ENCODE measurements at regions not wholly inside any gene's neighbourhood (a gene's known extent, or its start where the extent isn't known, plus 50 kb on each side); places are given as distances from the start of the nearest gene placed in this dataset.
"Not testable (repeated sequence)": the region's sequence is repeated elsewhere in the genome, so short reads cannot be mapped to it uniquely, and the experiment has no call there.

DNA sequence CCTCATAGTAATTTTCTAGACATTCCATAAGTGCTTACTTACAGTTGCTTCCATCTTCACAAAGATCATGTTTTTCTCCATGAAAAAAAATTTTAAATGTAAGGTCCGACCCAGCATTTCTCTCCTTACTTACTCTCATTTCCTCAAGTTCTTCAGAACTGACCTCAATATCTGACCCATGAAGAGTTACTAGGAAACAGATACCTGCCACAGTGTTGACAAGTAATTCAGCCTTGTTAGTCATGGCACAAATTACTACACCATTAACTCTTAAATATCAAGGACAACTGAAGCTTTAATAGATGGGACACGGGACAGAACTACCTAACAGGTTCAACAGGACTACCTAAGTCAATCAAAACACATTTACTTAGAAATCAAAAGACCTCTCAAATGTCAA, 316.2 kb downstream of the POM121L12 start:
- Mint-ChIP-seq H3K4me3 (no peak overlapping the region), H3K27me3 (no peaks in the 10 kb centered on the region), H3K9me3 (peaks cover 11 to 33% (median 22%) of the 10 kb centered on the region in 5 donors), H3K27ac (no peak overlapping the region), H3K36me3 (no peaks in the 10 kb centered on the region), H3K4me1 (no peaks in the 10 kb centered on the region)
- H3K27me3 ChIP-seq (ENCODE audit: insufficient read depth, low read length, poor library complexity, severe bottlenecking): no peaks in the 10 kb centered on the region
- ChIA-PET POLR2A (no interaction called here), CTCF (no interaction called here)
- H3K9me3 ChIP-seq (ENCODE audit: low read length): no peaks in the 10 kb centered on the region
- H3K27ac ChIP-seq (ENCODE audit: low read depth, low read length): no peak overlapping the region
- H3K4me1 ChIP-seq (ENCODE audit: insufficient read depth, low read length): no peaks in the 10 kb centered on the region
- DNase-seq: no peak
- H3K36me3 ChIP-seq (ENCODE audit: insufficient read depth, low read length): no peaks in the 10 kb centered on the region
- H3K4me3 ChIP-seq (ENCODE audit: low read length): no peak overlapping the region

DNA sequence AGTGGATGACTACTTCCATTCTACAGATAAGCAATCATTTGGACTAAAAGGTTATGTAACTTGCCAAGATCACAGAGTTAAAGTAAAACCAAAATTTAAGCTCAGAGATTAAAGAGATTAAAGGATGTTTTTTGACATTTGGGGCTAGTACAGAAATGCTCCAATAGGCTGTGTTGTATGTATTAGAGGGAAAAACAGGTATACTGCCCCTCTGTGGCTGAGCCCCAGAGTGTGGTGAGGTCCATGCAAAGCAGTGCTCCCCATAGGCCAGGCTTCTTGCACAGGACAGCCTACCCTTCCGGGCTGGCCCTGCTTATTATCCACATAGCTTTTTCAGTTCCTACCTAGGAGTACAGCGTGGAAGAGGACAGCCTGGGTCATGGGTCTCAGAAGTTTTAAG, 322.8 kb downstream of the POM121L12 start:
- Mint-ChIP-seq H3K36me3 (no peaks in the 10 kb centered on the region), H3K4me1 (no peaks in the 10 kb centered on the region), H3K27ac (no peak overlapping the region), H3K9me3 (peaks cover 8 to 23% (median 19%) of the 10 kb centered on the region in 5 donors), H3K4me3 (no peak overlapping the region), H3K27me3 (no peaks in the 10 kb centered on the region)
- Histone ChIP-seq H3K27ac (ENCODE audit: low read depth, low read length) (no peak overlapping the region), H3K9me3 (ENCODE audit: low read length) (no peaks in the 10 kb centered on the region), H3K36me3 (ENCODE audit: insufficient read depth, low read length) (no peaks in the 10 kb centered on the region), H3K27me3 (ENCODE audit: insufficient read depth, low read length, poor library complexity, severe bottlenecking) (no peaks in the 10 kb centered on the region), H3K4me3 (ENCODE audit: low read length) (no peak overlapping the region), H3K4me1 (ENCODE audit: insufficient read depth, low read length) (no peaks in the 10 kb centered on the region)
- ChIA-PET POLR2A (no interaction called here), CTCF (no interaction called here)
- no peak for DNase-seq

DNA sequence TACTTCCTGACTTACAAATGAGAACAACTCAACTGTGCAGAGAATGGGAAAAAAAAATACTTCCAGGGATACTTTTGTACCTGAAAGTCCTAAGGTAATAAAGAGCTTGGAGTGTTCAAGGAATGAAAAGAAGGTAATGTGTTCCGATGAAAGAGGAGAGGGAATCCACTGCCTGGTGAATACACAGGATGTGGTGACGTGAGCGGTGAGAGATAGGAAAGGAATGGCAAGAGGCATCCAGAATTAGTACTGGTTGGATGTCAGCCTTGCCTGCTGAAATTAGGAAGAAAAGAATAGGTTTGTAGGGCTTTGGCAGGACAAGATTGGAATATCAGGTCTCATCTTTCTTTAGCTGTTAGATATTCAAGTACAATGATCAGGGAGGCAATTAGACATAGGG, 347.7 kb downstream of the POM121L12 start:
- Mint-ChIP-seq H3K27me3 (no peaks in the 10 kb centered on the region), H3K27ac (no peak overlapping the region), H3K4me1 (no peaks in the 10 kb centered on the region), H3K9me3 (peaks cover 12 to 31% (median 20%) of the 10 kb centered on the region in 5 donors), H3K36me3 (no peaks in the 10 kb centered on the region), H3K4me3 (no peak overlapping the region)
- H3K27ac ChIP-seq (ENCODE audit: low read depth, low read length): no peak overlapping the region
- no peak overlapping the region for H3K4me3 ChIP-seq (ENCODE audit: low read length)
- ChIA-PET POLR2A (no interaction called here), CTCF (no interaction called here)
- H3K27me3 ChIP-seq (ENCODE audit: insufficient read depth, low read length, poor library complexity, severe bottlenecking): no peaks in the 10 kb centered on the region
- no peaks in the 10 kb centered on the region for H3K4me1 ChIP-seq (ENCODE audit: insufficient read depth, low read length)
- no peaks in the 10 kb centered on the region for H3K9me3 ChIP-seq (ENCODE audit: low read length)
- H3K36me3 ChIP-seq (ENCODE audit: insufficient read depth, low read length): no peaks in the 10 kb centered on the region
- DNase-seq: no peak

DNA sequence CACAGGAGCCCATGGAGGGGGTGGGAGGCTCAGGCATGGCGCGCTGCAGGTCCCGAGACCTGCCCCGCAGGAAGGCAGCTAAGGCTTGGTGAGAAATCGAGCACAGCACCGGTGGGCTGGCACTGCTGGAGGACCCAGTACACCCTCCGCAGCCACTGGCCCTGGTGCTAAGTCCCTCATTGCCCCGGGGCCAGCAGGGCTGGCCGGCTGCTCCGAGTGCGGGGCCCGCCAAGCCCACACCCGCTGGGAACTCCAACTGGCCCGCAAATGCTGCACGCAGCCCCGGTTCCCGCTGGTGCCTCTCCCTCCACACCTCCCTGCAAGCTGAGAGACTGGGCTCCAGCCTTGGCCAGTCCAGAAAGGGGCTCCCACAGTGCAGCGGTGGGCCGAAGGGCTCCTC, 349.8 kb downstream of the POM121L12 start:
- H3K4me1 Mint-ChIP-seq; POLR2A ChIA-PET; H3K27ac Mint-ChIP-seq; H3K9me3 ChIP-seq (ENCODE audit: low read length); H3K36me3 ChIP-seq (ENCODE audit: insufficient read depth, low read length); H3K36me3 Mint-ChIP-seq; H3K4me3 Mint-ChIP-seq; H3K27ac ChIP-seq (ENCODE audit: low read depth, low read length); CTCF ChIA-PET; H3K27me3 ChIP-seq (ENCODE audit: insufficient read depth, low read length, poor library complexity, severe bottlenecking); DNase-seq; H3K27me3 Mint-ChIP-seq; H3K4me3 ChIP-seq (ENCODE audit: low read length); H3K4me1 ChIP-seq (ENCODE audit: insufficient read depth, low read length): not testable (repeated sequence)
- peaks cover 11 to 25% (median 18%) of the 10 kb centered on the region in 5 donors for H3K9me3 Mint-ChIP-seq

GRCh38 chr7:53387515-53387914, 352.1 kb downstream of the POM121L12 start:
- Histone ChIP-seq H3K9me3 (ENCODE audit: low read length) (no peaks in the 10 kb centered on the region), H3K36me3 (ENCODE audit: insufficient read depth, low read length) (no peaks in the 10 kb centered on the region), H3K4me1 (ENCODE audit: insufficient read depth, low read length) (no peaks in the 10 kb centered on the region), H3K27ac (ENCODE audit: low read depth, low read length) (no peak overlapping the region), H3K27me3 (ENCODE audit: insufficient read depth, low read length, poor library complexity, severe bottlenecking) (no peaks in the 10 kb centered on the region), H3K4me3 (ENCODE audit: low read length) (no peak overlapping the region)
- peaks cover 11 to 26% (median 18%) of the 10 kb centered on the region in 5 donors for H3K9me3 Mint-ChIP-seq
- no peak for DNase-seq
- H3K4me3 Mint-ChIP-seq: no peak overlapping the region
- H3K36me3 Mint-ChIP-seq: no peaks in the 10 kb centered on the region
- ChIA-PET POLR2A (no interaction called here), CTCF (no interaction called here)
- no peaks in the 10 kb centered on the region for H3K27me3 Mint-ChIP-seq
- H3K4me1 Mint-ChIP-seq: no peaks in the 10 kb centered on the region
- no peak overlapping the region for H3K27ac Mint-ChIP-seq

GRCh38 chr7:53397911-53398310, 362.5 kb downstream of the POM121L12 start:
- H3K4me1 ChIP-seq (ENCODE audit: insufficient read depth, low read length): no peaks in the 10 kb centered on the region
- no peaks in the 10 kb centered on the region for H3K36me3 ChIP-seq (ENCODE audit: insufficient read depth, low read length)
- CTCF ChIA-PET: no interaction called here
- Mint-ChIP-seq H3K4me1 (no peaks in the 10 kb centered on the region), H3K36me3 (no peaks in the 10 kb centered on the region), H3K4me3 (no peak overlapping the region), H3K27me3 (no peaks in the 10 kb centered on the region), H3K27ac (no peak overlapping the region), H3K9me3 (peaks cover 9 to 25% (median 17%) of the 10 kb centered on the region in 5 donors)
- H3K27me3 ChIP-seq (ENCODE audit: insufficient read depth, low read length, poor library complexity, severe bottlenecking): no peaks in the 10 kb centered on the region
- no peak overlapping the region for H3K27ac ChIP-seq (ENCODE audit: low read depth, low read length)
- no peaks in the 10 kb centered on the region for H3K9me3 ChIP-seq (ENCODE audit: low read length)
- POLR2A ChIA-PET: no interaction called here
- H3K4me3 ChIP-seq (ENCODE audit: low read length): no peak overlapping the region
- DNase-seq: no peak

DNA sequence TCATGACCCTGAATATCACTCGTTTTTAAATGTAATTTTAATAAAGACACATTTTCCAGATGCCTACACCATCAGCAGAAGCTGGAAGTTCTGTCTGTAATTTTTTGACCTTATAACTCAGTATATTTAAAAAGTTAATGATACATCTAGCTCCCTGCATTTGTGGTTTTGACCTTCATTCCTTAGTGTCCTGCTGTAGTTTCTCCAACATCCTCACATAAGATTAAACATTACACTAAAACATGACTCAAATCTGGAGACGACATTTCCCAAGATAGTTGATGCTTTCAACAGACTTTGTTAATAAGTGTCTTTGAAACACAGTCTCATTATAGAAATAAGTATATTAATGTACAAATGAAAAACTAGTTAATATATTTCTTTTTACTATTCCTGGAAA, 363.1 kb downstream of the POM121L12 start:
- DNase-seq: no peak
- Mint-ChIP-seq H3K27me3 (no peaks in the 10 kb centered on the region), H3K4me3 (no peak overlapping the region), H3K36me3 (no peaks in the 10 kb centered on the region), H3K27ac (no peak overlapping the region), H3K4me1 (no peaks in the 10 kb centered on the region), H3K9me3 (peaks cover 9 to 26% (median 21%) of the 10 kb centered on the region in 5 donors)
- no peaks in the 10 kb centered on the region for H3K36me3 ChIP-seq (ENCODE audit: insufficient read depth, low read length)
- CTCF ChIA-PET: no interaction called here
- H3K9me3 ChIP-seq (ENCODE audit: low read length): no peaks in the 10 kb centered on the region
- no peak overlapping the region for H3K4me3 ChIP-seq (ENCODE audit: low read length)
- no peaks in the 10 kb centered on the region for H3K27me3 ChIP-seq (ENCODE audit: insufficient read depth, low read length, poor library complexity, severe bottlenecking)
- H3K4me1 ChIP-seq (ENCODE audit: insufficient read depth, low read length): no peaks in the 10 kb centered on the region
- POLR2A ChIA-PET: no interaction called here
- no peak overlapping the region for H3K27ac ChIP-seq (ENCODE audit: low read depth, low read length)

DNA sequence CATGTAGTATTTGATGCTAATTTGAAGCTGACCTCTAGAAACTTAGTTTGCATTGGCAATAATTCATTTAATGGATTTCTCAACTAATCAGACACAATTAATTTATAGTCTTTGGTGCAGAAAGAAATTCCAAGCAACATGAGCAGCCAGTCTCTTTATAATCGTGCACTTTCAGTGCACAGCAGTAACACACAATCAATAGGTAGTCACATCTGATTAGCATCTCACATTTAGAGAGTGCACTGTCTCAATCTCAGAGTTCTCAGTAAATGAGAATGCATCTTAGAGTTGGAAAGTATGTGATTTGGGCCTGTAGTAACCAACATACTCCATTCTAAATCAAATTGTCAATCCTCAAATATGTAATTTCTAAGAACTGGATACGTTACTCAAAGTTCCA, 377.6 kb downstream of the POM121L12 start:
- no peak overlapping the region for H3K4me3 Mint-ChIP-seq
- no peaks in the 10 kb centered on the region for H3K27me3 Mint-ChIP-seq
- Histone ChIP-seq H3K4me3 (ENCODE audit: low read length) (no peak overlapping the region), H3K4me1 (ENCODE audit: insufficient read depth, low read length) (no peaks in the 10 kb centered on the region), H3K27ac (ENCODE audit: low read depth, low read length) (no peak overlapping the region), H3K9me3 (ENCODE audit: low read length) (peaks cover 5% of the 10 kb centered on the region), H3K36me3 (ENCODE audit: insufficient read depth, low read length) (no peaks in the 10 kb centered on the region), H3K27me3 (ENCODE audit: insufficient read depth, low read length, poor library complexity, severe bottlenecking) (no peaks in the 10 kb centered on the region)
- no peaks in the 10 kb centered on the region for H3K36me3 Mint-ChIP-seq
- H3K27ac Mint-ChIP-seq: no peak overlapping the region
- peaks cover 16 to 37% (median 22%) of the 10 kb centered on the region in 5 donors for H3K9me3 Mint-ChIP-seq
- ChIA-PET CTCF (no interaction called here), POLR2A (no interaction called here)
- H3K4me1 Mint-ChIP-seq: no peaks in the 10 kb centered on the region
- no peak for DNase-seq

DNA sequence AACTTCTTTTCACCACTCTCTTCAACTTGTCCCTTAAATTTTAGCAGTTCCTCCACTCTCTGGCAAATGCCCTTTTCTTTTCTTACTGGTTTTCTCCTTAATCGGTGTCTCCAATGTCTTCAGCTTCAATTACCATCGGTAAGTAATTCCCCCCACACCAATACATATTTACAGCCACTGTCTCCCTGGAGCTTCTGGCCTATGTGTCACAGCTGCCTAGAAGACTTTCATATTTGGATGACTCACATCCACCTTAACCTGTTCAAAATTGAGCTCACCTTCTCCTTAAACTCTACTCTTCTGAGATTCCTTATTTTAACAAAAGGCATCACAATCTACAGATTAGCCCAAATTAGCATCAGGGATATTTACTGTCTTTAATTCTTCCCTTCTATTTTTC, 380.4 kb downstream of the POM121L12 start:
- no peak overlapping the region for H3K4me3 Mint-ChIP-seq
- no peaks in the 10 kb centered on the region for H3K27me3 Mint-ChIP-seq
- no peaks in the 10 kb centered on the region for H3K4me1 Mint-ChIP-seq
- no peak overlapping the region for H3K27ac Mint-ChIP-seq
- no peaks in the 10 kb centered on the region for H3K36me3 ChIP-seq (ENCODE audit: insufficient read depth, low read length)
- ChIA-PET CTCF (no interaction called here), POLR2A (no interaction called here)
- DNase-seq: no peak
- no peaks in the 10 kb centered on the region for H3K36me3 Mint-ChIP-seq
- no peak overlapping the region for H3K27ac ChIP-seq (ENCODE audit: low read depth, low read length)
- H3K9me3 ChIP-seq (ENCODE audit: low read length): no peaks in the 10 kb centered on the region
- H3K4me3 ChIP-seq (ENCODE audit: low read length): no peak overlapping the region
- peaks cover 19 to 43% (median 25%) of the 10 kb centered on the region in 5 donors for H3K9me3 Mint-ChIP-seq
- no peaks in the 10 kb centered on the region for H3K4me1 ChIP-seq (ENCODE audit: insufficient read depth, low read length)
- no peaks in the 10 kb centered on the region for H3K27me3 ChIP-seq (ENCODE audit: insufficient read depth, low read length, poor library complexity, severe bottlenecking)
